ENCODE measurements at regions not wholly inside any gene's neighbourhood (a gene's known extent, or its start where the extent isn't known, plus 50 kb on each side); places are given as distances from the start of the nearest gene placed in this dataset.

- DNase-seq = no peak
Measured at GRCh38 chr14:47744155-47744554, 68.8 kb upstream of the MDGA2 start.

DNA sequence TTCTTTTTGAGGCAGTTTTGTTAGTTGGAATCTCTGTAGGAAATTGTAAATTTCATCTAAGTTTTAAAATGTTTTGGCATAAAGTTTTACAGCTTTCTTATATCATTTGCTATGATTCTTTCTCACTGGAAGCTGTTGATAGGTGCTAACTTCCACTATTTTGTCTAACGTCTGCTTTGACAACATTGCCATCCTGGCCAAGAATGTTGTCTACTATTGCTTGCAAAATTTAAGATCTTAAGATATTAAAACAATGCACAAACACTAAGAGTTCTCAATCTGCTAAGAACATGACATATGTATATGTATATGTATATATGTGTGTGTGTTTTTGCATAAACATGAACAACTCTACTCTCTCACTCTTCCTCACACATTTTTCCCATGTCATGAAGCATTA is 64.1 kb upstream of the MDGA2 start:
- DNase-seq = no peak

GRCh38 chr14:47730296-47730695 is 54.9 kb upstream of the MDGA2 start:
- no peak for DNase-seq

Measured in NCI-H2171 treated with DMSO at 0.1 percent for 48 hours (cell line).